T-helper 1 cell (primary cell): ENCODE measurements at regions not wholly inside any gene's neighbourhood (a gene's known extent, or its start where the extent isn't known, plus 50 kb on each side); places are given as distances from the start of the nearest gene placed in this dataset.
"Not testable (repeated sequence)": the region's sequence is repeated elsewhere in the genome, so short reads cannot be mapped to it uniquely, and the experiment has no call there.

ENCODE experiments used
- DNase-seq, 5 donors: peaks; one replicate each; pipeline ENCODE4 v3.0.0-alpha.2; 2012 to 2020

GRCh38 chr7:94277236-94277635, 117.5 kb upstream of the COL1A2 start:
- DNase-seq, result no peak

- no peak for DNase-seq
These were observed 113.8 kb upstream of the COL1A2 start for GRCh38 chr7:94280851-94281250.

- DNase-seq, result no peak
These were observed 110.6 kb upstream of the COL1A2 start for GRCh38 chr7:94284104-94284503.

GRCh38 chr7:94286111-94286510, 108.6 kb upstream of the COL1A2 start:
- DNase-seq, result no peak

GRCh38 chr7:94288096-94288495, 106.6 kb upstream of the COL1A2 start:
- DNase-seq, result no peak

GRCh38 chr7:94289071-94289470, 105.6 kb upstream of the COL1A2 start:
- DNase-seq, result no peak

GRCh38 chr7:94294471-94295131, 100.1 kb upstream of the COL1A2 start:
- no peak for DNase-seq

- DNase-seq, result no peak
These were observed 98.8 kb upstream of the COL1A2 start for GRCh38 chr7:94295850-94296249.

GRCh38 chr7:94296881-94297280, 97.8 kb upstream of the COL1A2 start:
- no peak for DNase-seq

- no peak for DNase-seq
These were observed 97.3 kb upstream of the COL1A2 start for GRCh38 chr7:94297397-94297838.

- no peak for DNase-seq
These were observed 95.8 kb upstream of the COL1A2 start for GRCh38 chr7:94298943-94299342.

GRCh38 chr7:94300176-94300835, 94.4 kb upstream of the COL1A2 start:
- no peak for DNase-seq

- no peak for DNase-seq
These were observed 93.6 kb upstream of the COL1A2 start for GRCh38 chr7:94301024-94301586.

GRCh38 chr7:94303118-94303517, 91.6 kb upstream of the COL1A2 start:
- no peak for DNase-seq

- DNase-seq, result no peak
These were observed 91.0 kb upstream of the COL1A2 start for GRCh38 chr7:94303695-94304094.

GRCh38 chr7:94304878-94305277, 89.8 kb upstream of the COL1A2 start:
- no peak for DNase-seq

GRCh38 chr7:94305836-94306235, 88.9 kb upstream of the COL1A2 start:
- no peak for DNase-seq

- no peak for DNase-seq
These were observed 87.2 kb upstream of the COL1A2 start for GRCh38 chr7:94307399-94308048.

- no peak for DNase-seq
These were observed 83.2 kb upstream of the COL1A2 start for GRCh38 chr7:94311515-94311914.

GRCh38 chr7:94313926-94314325, 80.8 kb upstream of the COL1A2 start:
- no peak for DNase-seq

- DNase-seq, result no peak
These were observed 80.0 kb upstream of the COL1A2 start for GRCh38 chr7:94314413-94315410.

GRCh38 chr7:94321138-94321537, 73.6 kb upstream of the COL1A2 start:
- not testable (repeated sequence) for DNase-seq
